Stimulated activated CD8-positive, alpha-beta memory T cell treated with anti-CD3 and anti-CD28 coated beads, Interleukin-4, amount 100 ng/mL, for 1 hour (primary cell): ENCODE measurements at regions not wholly inside any gene's neighbourhood (a gene's known extent, or its start where the extent isn't known, plus 50 kb on each side); places are given as distances from the start of the nearest gene placed in this dataset.
"Not testable (repeated sequence)": the region's sequence is repeated elsewhere in the genome, so short reads cannot be mapped to it uniquely, and the experiment has no call there.

Source experiments
- DNase-seq, 2 donors: peaks; one replicate each; pipeline ENCODE4 v3.0.0-alpha.2; 2020; ENCODE audit warnings: low read depth in 2 of 2, low spot score in 1 of 2

DNA sequence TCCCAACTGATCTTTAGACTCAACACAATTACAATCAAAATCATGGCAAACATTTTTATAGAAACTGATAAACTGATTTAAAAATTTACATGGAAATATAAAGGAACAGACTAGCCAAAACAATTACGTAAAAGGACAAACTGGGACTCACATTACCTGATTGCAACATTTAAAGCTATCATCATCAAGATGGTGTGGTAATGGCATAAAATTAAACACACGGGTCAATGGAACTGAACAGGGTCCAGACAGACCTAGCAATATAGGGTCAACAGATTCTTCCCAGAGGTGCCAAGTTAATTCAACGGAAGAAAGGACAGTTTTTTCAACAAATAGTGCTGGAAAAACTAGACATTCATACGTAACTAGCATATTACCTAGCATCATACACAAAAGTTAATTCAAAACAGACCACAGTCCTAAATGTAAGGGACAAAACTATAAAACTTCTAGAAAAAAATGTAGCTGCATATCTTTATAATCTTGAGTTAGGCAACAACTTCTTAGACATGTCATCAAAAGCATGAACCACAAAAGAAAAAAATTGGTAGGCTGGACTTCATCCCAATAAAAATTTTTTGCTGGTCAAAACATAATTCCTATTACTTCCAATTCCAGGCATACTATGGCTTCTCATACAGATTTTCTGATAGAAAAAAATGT lies 147.4 kb upstream of the BEND6 start:
- DNase-seq = no peak

GRCh38 chr6:56806368-56806767 lies 148.5 kb upstream of the BEND6 start:
- DNase-seq = no peak

GRCh38 chr6:56804996-56805395 lies 149.9 kb upstream of the BEND6 start:
- no peak for DNase-seq

DNA sequence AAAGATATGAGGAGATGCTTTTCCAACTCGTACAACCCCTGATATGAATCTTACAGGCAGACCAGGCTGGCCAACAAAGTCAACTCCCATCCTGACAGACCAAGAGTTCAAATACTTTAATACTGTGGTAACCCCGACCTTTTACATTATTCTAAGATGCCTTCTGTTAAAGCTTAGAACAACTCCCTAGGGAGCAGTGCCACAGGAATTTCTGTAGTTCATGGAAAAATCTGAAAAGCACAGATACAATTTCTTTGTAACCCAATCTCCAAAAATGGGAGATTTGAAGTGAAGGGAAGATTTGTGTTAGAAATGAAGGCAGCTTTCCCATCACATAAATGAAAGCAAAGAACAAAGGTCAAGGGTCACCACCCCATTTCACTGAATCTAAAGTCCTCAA lies 151.3 kb upstream of the BEND6 start:
- no peak for DNase-seq

- DNase-seq = no peak
Measured at GRCh38 chr6:56802584-56802983, 152.3 kb upstream of the BEND6 start.

- DNase-seq = no peak
Measured at GRCh38 chr6:56799989-56800388, 154.9 kb upstream of the BEND6 start.

GRCh38 chr6:56798163-56798562 lies 155.5 kb upstream of the DST start:
- no peak for DNase-seq

DNA sequence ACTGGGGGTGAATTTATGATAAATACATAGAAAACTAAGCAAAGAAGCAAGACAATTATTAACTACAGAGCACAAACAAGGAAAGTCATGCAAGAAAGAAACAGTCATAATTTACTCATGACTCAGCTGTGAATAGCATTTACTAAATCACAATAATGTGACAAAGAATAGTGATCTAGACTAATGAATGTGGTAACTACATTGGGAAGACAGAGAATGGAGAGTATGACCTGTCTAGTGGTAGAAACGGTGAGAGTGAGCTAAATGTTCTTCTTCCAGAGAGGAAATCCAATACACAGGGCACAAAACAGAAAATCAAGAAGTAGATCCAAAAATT lies 153.5 kb upstream of the DST start:
- DNase-seq = no peak

- DNase-seq = no peak
Measured at GRCh38 chr6:56795466-56796195, 152.9 kb upstream of the DST start.

DNA sequence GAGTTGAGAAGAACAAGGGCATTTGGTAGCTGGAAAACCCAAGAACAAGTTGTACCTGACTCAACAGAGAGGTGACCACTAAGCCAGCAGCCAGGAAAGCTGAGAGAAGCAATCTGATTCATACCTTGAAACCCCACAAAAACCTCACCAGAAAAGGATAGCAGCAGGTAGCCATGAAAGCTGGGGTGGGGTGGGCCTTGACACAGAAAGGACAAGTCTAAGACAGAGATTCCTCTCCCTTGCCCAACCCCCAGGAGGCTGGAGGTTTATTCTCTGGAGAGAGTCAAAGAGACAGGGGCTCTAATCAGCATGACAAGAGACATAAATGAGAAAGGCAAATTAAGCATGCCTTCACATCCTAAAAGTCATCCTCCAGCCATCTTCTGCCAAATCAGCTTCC lies 151.7 kb upstream of the DST start:
- no peak for DNase-seq

- DNase-seq = no peak
Measured at GRCh38 chr6:56793938-56794337, 151.2 kb upstream of the DST start.

DNA sequence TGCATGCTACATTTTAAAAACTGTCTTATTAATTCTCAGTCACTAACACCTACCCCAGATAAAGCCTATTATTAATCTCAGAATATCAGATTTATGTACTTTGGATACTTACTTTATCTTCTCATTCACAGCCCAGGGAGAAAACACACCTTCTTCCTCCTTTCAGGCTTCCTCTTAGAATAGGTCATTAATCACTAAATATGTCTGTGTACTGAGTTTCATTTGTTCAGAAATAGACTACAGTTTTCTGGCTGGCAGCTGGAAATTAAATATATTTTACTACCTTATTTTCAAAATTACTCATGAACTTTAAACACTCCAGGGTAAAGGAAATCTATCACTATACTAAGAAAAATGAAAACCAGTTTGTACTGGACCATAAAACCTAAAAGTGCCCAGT lies 147.7 kb upstream of the DST start:
- DNase-seq = no peak

DNA sequence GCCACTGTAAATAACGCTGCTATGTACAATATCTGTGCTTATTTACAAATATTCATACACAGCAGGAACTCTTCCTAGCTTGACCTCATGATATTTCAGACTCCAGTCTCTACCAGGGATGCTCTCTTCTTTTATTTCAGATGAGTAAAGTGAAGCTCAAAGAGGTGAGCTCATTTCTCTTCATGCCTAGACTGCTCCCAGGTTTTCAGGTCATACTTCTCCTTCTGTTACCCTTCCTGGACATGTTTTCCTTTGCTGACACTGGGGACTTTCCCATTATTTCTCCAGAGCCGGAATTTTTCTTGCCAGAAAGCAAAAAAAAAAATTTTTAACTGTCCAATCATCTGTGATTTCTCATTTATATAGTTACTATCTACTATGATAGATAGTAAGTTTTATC lies 147.2 kb upstream of the DST start:
- no peak for DNase-seq

- DNase-seq = no peak
Measured at GRCh38 chr6:56789342-56789741, 146.7 kb upstream of the DST start.

DNA sequence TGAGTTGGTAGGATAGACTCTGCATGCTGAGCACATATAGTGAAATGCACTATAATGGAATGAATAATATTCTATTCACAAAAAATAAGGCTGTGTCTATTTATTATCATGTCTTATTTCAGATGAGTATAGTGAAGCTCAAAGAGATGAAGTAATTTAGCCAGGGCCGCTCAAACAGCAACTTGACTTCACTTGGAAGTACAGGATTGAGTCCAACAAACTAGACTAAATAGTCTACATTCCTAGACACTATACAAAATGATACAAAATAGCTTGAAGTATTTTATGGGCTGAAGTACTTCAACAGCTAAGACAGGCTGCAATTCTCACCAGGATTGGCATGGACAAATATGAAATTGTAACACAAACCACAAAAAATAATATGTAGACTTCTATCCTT lies 144.5 kb upstream of the DST start:
- DNase-seq = no peak

- DNase-seq = no peak
Measured at GRCh38 chr6:56786256-56786655, 143.6 kb upstream of the DST start.

GRCh38 chr6:56785536-56785935 lies 142.8 kb upstream of the DST start:
- DNase-seq = not testable (repeated sequence)

DNA sequence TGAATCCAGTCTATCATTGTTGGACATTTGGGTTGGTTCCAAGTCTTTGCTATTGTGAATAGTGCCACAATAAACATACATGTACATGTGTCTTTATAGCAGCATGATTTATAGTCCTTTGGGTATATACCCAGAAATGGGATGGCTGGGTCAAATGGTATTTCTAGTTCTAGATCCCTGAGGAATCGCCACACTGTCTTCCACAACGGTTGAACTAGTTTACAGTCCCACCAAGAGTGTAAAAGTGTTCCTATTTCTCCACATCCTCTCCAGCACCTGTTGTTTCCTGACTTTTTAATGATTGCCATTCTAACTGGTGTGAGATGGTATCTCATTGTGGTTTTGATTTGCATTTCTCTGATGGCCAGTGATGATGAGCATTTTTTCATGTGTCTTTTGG lies 137.4 kb upstream of the DST start:
- DNase-seq = not testable (repeated sequence)

DNA sequence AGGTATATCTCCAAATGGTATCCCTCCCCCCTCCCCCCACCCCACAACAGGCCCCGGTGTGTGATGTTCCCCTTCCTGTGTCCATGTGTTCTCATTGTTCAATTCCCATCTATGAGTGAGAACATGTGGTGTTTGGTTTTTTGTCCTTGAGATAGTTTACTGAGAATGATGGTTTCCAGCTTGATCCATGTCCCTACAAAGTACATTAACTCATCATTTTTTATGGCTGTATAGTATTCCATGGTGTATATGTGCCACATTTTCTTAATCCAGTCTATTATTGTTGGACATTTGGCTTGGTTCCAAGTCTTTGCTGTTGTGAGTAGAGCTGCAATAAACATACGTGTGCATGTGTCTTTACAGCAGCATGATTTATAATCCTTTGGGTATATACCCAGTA lies 135.8 kb upstream of the DST start:
- DNase-seq = not testable (repeated sequence)

DNA sequence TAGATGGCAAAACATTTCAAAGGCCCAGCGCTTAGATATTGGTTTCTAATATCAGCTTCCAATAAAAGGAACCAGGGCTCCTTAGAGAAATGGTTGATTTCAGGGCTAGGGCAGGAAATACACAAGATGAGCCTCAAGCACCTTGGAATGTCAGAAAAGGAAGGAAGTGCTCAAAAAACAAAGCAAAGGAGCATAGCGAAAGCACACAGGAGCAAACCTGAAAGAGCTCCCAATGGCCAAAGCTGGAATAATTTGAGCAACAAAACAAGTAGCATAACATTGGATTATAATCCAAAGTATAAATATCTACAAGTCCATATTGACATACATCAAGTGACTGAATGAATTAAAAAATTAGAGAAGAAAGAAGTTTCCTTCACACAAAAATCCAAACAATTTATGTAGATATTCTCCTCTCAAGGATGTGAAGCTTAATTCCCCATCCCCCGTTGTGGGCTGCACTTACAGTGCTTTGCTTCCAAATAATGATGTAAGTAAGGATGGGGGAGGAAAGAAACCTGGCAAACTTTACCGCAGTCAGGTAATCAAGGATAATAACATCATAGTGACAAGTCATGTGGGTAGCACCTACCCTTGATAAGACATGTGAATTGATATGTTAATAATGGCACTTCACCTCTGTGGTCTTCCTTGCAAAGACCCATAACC lies 132.9 kb upstream of the DST start:
- DNase-seq = no peak

- DNase-seq = no peak
Measured at GRCh38 chr6:56772737-56773184, 130.1 kb upstream of the DST start.

DNA sequence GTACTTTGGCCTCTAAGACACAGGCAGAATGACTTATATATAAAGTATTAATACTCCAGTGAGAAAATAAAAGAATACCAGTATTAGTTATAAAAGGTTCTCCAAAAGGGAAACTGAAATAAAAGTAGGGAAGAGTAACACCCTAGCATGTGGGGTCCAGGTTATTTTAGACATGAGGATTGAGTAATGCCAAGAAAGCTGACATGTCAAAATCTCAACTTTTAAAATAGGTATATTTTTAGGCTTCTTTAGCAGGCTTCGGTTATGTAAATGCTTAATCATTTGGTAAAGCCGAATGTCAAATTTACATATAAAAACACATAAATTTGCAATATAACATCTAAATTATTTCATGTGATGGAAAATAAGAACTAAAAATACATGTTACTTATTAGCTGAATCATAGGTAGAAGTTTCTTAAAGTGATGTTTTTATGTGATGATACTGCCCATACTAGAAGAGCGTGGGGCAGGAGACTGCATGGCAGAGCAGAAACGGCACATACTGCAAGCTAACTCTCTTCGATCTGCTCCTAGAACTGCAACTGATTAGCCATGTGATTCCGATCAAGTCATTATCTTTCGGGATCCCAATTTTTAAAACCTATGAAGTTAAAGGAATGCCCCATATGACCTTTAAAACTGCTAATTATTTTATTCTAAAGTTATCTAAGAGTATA lies 129.4 kb upstream of the DST start:
- no peak for DNase-seq
